Omental fat pad (tissue), 3 donors: ENCODE measurements at regions not wholly inside any gene's neighbourhood (a gene's known extent, or its start where the extent isn't known, plus 50 kb on each side); places are given as distances from the start of the nearest gene placed in this dataset.

Experiments
- ATAC-seq: fragments of 150-250 bp; one replicate; pipeline ENCODE4 v1.9.1; 2016; ENCODE audit warnings: mild to moderate bottlenecking, moderate library complexity; ENCODE audit not compliant: low FRiP score
- DNase-seq: peaks from one replicate; pipeline ENCODE4 v3.0.0-alpha.2; 2019; ENCODE audit warnings: low spot score
- CTCF ChIP-seq, 3 donors: fragments of 450-650 bp; IDR thresholded peaks; one replicate each; pipeline ENCODE4 v1.5.1; 2016 to 2017; ENCODE audit warnings: antibody characterized with exemption in 3 of 3, mild to moderate bottlenecking in 3 of 3, moderate library complexity in 2 of 3

- no peak for DNase-seq
- ATAC-seq: no peak
- TF ChIP-seq CTCF (IDR thresholded peaks at IDR 0.05): no peak
Measured at GRCh38 chr3:170780955-170781354, 89.0 kb downstream of the RPL22L1 start.

- no peak for DNase-seq
- ATAC-seq: no peak
- TF ChIP-seq CTCF (IDR thresholded peaks at IDR 0.05): no peak
Measured at GRCh38 chr3:170780471-170780870, 89.5 kb downstream of the RPL22L1 start.

- ATAC-seq: no peak
- no peak for TF ChIP-seq CTCF (IDR thresholded peaks at IDR 0.05)
Measured at GRCh38 chr3:170778240-170779217, 91.5 kb downstream of the RPL22L1 start.

GRCh38 chr3:170777564-170777926 lies 92.5 kb downstream of the RPL22L1 start:
- DNase-seq: no peak
- no peak for TF ChIP-seq CTCF (IDR thresholded peaks at IDR 0.05)
- no peak for ATAC-seq

More at GRCh38 chr3:170778240-170779217, 91.5 kb downstream of the RPL22L1 start:
- no peak for DNase-seq

GRCh38 chr3:170776887-170777563 lies 93.0 kb downstream of the RPL22L1 start:
- TF ChIP-seq CTCF (IDR thresholded peaks at IDR 0.05): no peak
- ATAC-seq: no peak
- DNase-seq: no peak

GRCh38 chr3:170773682-170774425 lies 96.1 kb downstream of the RPL22L1 start:
- no peak for ATAC-seq
- DNase-seq: no peak
- TF ChIP-seq CTCF (IDR thresholded peaks at IDR 0.05): no peak
